ENCODE measurements at regions not wholly inside any gene's neighbourhood (a gene's known extent, or its start where the extent isn't known, plus 50 kb on each side); places are given as distances from the start of the nearest gene placed in this dataset.

DNA sequence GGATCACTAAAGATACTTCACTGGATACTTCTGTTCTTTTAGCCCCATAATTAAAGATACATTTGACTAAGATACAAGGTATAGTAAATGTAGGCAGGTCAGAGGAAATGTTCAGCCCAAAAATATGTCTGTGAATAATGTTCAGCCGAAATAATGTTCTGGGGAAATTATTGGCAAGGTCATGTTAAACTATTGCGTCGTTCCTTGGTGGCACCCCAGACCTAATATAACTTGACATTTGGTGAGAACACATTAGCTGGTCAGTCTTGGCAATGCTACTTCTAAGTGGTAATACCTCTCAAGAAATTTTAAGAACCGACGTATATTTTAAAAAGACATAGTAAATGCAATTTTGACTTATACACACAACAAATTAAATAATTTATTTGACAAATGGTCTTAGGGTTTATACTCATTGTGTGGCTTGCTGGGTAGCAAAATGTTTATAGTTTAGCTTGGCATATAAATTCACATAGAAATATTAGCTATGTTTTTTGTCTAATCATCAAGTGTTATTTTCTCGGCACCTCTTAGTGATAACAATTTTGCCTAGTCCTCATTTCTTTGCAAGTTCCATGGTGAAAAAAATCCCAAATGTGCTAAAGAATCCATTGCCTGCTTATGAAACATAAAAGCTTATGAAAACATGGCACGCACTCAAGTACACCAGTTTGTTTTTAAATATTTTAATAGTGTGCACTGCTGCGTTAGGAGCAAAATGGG lies 270.3 kb upstream of the NEBL start:
- Mint-ChIP-seq H3K36me3 (ENCODE audit: low read depth) (no peaks in the 10 kb centered on the region), H3K4me3 (no peak overlapping the region), H3K9me3 (no peaks in the 10 kb centered on the region), H3K27me3 (peaks cover 30% of the 10 kb centered on the region), H3K4me1 (ENCODE audit: low read depth) (no peaks in the 10 kb centered on the region), H3K27ac (no peak overlapping the region)
- no peak for DNase-seq
- ChIA-PET POLR2A (interaction anchor here (0.6 kb wide), 1 partner anchor 50 kb away, joined by 3 read pairs; no protein-coding TSS in a partner anchor), CTCF (no interaction called here)
- intact Hi-C loops (cut with micrococcal nuclease), result no loop called here
- TF ChIP-seq, protein P1, sequence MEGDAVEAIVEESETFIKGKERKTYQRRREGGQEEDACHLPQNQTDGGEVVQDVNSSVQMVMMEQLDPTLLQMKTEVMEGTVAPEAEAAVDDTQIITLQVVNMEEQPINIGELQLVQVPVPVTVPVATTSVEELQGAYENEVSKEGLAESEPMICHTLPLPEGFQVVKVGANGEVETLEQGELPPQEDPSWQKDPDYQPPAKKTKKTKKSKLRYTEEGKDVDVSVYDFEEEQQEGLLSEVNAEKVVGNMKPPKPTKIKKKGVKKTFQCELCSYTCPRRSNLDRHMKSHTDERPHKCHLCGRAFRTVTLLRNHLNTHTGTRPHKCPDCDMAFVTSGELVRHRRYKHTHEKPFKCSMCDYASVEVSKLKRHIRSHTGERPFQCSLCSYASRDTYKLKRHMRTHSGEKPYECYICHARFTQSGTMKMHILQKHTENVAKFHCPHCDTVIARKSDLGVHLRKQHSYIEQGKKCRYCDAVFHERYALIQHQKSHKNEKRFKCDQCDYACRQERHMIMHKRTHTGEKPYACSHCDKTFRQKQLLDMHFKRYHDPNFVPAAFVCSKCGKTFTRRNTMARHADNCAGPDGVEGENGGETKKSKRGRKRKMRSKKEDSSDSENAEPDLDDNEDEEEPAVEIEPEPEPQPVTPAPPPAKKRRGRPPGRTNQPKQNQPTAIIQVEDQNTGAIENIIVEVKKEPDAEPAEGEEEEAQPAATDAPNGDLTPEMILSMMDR (IDR thresholded peaks at IDR 0.05), result no peak
- no peak for ATAC-seq

- Mint-ChIP-seq H3K4me3 (no peak overlapping the region), H3K4me1 (ENCODE audit: low read depth) (no peaks in the 10 kb centered on the region), H3K9me3 (no peaks in the 10 kb centered on the region), H3K27me3 (peaks cover 23% of the 10 kb centered on the region), H3K36me3 (ENCODE audit: low read depth) (no peaks in the 10 kb centered on the region), H3K27ac (no peak overlapping the region)
- POLR2A ChIA-PET, result no interaction called here
- ATAC-seq (no peak), DNase-seq (no peak)
- TF ChIP-seq, protein P1 (IDR thresholded peaks at IDR 0.05), result no peak
- intact Hi-C loops (cut with micrococcal nuclease), result no loop called here
- CTCF ChIA-PET, result no interaction called here
These were observed 269.6 kb upstream of the NEBL start for GRCh38 chr10:21166557-21167287.

DNA sequence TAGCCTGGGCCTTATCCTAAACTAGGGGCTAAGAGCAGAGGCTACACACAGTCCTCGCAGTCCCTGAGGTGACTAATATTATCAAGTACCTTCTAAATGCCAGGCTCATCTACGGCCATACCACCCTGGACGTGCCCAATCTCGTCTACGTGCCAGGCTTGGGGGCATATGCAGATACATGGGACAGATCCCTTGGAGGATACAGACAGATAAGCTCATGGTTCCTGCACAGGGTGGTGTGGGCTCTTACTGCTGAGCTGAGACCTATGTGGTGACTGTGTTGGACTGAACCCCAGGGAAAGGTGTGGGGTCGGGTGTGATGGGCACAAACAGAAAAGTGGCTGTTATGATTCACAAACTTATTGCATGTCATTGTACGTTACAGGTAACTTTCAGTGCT lies 268.4 kb upstream of the NEBL start:
- DNase-seq (no peak), ATAC-seq (no peak)
- intact Hi-C loops (cut with micrococcal nuclease), result no loop called here
- TF ChIP-seq, protein P1 (IDR thresholded peaks at IDR 0.05), result no peak
- Mint-ChIP-seq H3K4me1 (ENCODE audit: low read depth) (no peaks in the 10 kb centered on the region), H3K27me3 (peaks cover 16% of the 10 kb centered on the region), H3K27ac (no peak overlapping the region), H3K36me3 (ENCODE audit: low read depth) (no peaks in the 10 kb centered on the region), H3K4me3 (no peak overlapping the region), H3K9me3 (peaks cover 2% of the 10 kb centered on the region)
- POLR2A ChIA-PET, result no interaction called here
- CTCF ChIA-PET, result no interaction called here

DNA sequence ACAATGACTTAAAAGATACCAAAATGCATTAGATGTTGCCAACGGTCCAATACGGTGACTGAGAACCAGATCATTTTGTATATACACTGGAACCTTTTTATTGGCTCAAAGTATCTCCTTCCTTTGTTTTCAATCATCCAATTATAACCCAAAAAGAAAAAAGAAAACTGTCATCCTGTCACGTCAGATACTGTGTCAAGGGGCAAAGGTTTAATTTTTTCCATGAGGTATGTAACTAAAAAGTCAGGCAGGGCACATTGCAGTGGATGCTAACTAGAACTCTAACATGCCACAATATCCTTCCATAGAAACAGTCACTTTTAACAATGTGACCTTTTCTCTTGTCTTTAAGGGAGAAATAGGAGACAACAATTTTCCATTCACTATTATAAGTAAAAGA lies 267.6 kb upstream of the NEBL start:
- POLR2A ChIA-PET, result no interaction called here
- H3K27ac Mint-ChIP-seq, result no peak overlapping the region
- TF ChIP-seq, protein P1 (IDR thresholded peaks at IDR 0.05), result no peak
- intact Hi-C loops (cut with micrococcal nuclease), result no loop called here
- no peak overlapping the region for H3K4me3 Mint-ChIP-seq
- no peak for DNase-seq
- peaks cover 2% of the 10 kb centered on the region for H3K9me3 Mint-ChIP-seq
- H3K36me3 Mint-ChIP-seq (ENCODE audit: low read depth), result no peaks in the 10 kb centered on the region
- H3K4me1 Mint-ChIP-seq (ENCODE audit: low read depth), result no peaks in the 10 kb centered on the region
- CTCF ChIA-PET, result no interaction called here
- ATAC-seq, result no peak
- peaks cover 9% of the 10 kb centered on the region for H3K27me3 Mint-ChIP-seq

DNA sequence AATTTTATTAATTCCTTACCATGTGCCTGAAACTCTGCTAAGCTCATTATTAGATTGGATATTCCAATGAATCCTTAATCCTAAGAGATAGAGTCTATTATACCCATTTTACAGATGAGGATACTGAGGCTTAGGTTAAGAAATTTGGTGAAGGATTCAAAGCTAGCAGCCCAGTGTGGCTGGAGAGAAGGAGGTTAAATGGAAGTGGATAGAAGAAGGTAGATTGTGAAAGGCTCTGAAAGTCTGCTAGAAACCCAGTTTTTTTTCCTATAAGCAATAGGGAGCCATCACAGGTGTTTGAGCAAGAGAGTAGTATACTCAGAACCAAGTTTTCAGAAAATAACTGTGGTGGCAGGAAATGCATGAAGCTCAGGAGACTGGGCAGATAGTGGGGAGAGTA lies 265.8 kb upstream of the NEBL start:
- no peak overlapping the region for H3K4me3 Mint-ChIP-seq
- POLR2A ChIA-PET, result no interaction called here
- H3K36me3 Mint-ChIP-seq (ENCODE audit: low read depth), result no peaks in the 10 kb centered on the region
- H3K4me1 Mint-ChIP-seq (ENCODE audit: low read depth), result no peaks in the 10 kb centered on the region
- no peak for DNase-seq
- peaks cover 2% of the 10 kb centered on the region for H3K9me3 Mint-ChIP-seq
- intact Hi-C loops (cut with micrococcal nuclease), result no loop called here
- peaks cover 7% of the 10 kb centered on the region for H3K27me3 Mint-ChIP-seq
- no peak for ATAC-seq
- TF ChIP-seq, protein P1 (IDR thresholded peaks at IDR 0.05), result no peak
- H3K27ac Mint-ChIP-seq, result no peak overlapping the region
- CTCF ChIA-PET, result interaction anchor here (2.1 kb wide), 1 partner anchor 9 kb away, joined by 5 read pairs; no protein-coding TSS in a partner anchor
